Stimulated activated CD8-positive, alpha-beta memory T cell treated with anti-CD3 and anti-CD28 coated beads, Interleukin-15, amount 100 ng/mL, for 48 hours (primary cell): ENCODE measurements at regions not wholly inside any gene's neighbourhood (a gene's known extent, or its start where the extent isn't known, plus 50 kb on each side); places are given as distances from the start of the nearest gene placed in this dataset.

Experiments
- DNase-seq, 2 donors: peaks; one replicate each; pipeline ENCODE4 v3.0.0-alpha.2; 2020; ENCODE audit warnings: low read depth in 2 of 2

DNA sequence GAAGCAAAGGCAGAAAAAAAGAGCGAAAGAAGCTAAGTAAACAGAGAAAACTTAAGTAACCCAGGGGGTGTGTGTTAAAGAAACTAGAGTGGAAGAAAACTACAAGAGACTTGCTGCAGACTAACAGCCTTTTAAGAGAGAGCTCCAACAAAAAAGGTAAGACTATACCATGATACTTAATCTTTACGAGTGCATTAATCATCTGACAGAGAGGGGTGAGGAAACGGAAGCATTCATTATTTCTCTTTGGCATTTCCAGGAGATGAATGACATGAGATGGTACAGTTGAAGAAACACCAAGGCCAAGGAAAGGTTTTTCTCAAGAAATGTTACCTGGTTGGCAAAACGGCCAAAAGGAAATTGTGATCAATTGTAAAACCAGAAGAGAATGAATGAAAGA lies 906.8 kb downstream of the QKI start:
- DNase-seq, result no peak

DNA sequence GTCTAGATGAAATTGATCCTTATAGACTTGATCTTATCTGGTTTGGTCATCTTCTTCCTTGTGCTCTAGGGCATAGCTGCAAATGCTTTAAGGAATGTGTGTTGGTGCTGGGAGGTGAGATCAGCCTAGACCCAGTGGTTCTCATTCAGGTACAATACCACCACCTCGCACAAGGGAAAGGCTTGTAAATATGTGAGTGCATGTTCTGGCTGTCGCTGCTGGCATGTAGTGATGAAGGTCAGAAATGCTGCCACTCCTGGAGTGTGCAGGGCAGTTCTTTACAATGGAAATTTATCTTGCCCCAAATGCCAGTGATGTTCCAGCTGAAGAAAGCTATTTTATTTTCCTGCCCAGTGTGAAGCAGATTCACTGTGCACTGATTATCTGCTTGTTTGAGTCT lies 900.9 kb downstream of the QKI start:
- no peak for DNase-seq

DNA sequence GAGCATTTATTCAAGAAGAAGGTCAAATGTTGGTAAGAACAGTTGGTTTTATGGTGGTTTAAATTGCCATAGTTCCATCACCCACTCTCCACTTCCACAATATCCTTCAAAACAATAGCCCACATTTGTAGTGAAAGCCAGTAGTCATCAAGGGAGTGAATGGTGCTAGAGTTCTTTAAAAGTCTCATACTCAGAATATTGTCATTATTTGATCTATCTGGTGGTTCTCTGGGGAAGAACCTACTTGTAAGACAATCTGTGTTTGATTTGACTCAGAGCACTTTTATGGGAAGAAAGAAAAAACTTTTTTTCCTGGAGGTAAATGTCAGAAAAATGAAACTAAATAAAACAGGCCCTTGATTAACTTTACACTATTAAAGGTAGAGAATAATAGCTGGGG lies 893.8 kb downstream of the QKI start:
- DNase-seq, result no peak

DNA sequence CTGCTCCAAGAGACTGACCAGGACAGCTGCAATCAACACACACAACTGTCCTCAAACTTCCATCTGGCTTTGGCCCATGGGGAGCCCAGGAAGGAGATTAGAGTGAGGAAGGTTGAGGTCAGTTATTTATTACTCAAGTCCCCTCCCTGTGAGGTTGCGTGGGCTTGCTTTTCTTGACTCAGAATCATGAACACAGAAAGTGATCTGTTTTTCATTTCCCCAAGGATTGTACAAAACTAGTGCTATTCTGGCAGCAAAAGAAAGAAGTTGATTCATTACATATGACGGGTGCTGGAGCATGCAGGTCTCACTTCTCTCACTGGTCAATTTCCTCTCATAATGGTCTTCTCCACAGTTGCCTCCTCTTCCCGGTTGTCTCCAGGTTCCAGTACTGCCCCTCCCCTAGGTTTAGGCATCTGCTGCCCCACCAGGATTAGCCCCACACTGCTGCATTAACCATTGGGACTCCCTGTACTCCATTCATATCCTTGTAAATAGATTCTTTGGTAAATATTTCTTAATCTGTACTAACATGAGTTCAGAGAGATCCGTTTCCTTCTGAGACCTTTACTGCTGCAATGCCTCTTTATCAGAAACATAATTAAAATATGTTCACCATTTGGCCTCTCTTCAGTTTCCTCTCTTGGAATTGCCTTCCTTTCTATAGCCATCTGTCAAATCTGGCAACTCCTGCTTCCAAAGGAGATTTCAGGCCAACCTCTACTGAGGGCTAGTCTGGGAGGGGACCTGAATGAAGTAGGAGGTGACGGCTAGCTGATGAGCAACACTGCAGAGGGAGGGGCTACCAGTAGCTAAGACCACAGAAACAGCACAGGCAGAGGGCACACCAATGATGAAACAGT lies 888.8 kb downstream of the QKI start:
- no peak for DNase-seq

DNA sequence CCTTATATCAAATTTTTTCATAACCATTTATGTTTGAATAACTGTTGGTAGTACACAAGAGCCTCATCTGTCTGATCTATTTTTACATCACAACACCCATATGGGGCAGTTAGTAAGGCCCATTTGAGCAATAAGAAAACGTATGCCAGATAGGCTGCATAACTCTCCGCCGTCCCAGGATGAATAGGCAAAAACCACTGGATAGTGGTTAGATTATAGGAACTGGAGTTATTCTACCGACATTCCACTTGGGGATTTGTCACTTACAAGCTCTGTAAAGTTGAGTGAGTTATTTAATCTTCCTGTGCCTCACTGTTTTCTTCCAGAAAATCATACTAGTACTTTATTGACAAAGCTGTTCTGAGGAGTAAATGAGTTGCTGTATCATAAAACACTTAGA lies 881.9 kb downstream of the QKI start:
- no peak for DNase-seq

DNA sequence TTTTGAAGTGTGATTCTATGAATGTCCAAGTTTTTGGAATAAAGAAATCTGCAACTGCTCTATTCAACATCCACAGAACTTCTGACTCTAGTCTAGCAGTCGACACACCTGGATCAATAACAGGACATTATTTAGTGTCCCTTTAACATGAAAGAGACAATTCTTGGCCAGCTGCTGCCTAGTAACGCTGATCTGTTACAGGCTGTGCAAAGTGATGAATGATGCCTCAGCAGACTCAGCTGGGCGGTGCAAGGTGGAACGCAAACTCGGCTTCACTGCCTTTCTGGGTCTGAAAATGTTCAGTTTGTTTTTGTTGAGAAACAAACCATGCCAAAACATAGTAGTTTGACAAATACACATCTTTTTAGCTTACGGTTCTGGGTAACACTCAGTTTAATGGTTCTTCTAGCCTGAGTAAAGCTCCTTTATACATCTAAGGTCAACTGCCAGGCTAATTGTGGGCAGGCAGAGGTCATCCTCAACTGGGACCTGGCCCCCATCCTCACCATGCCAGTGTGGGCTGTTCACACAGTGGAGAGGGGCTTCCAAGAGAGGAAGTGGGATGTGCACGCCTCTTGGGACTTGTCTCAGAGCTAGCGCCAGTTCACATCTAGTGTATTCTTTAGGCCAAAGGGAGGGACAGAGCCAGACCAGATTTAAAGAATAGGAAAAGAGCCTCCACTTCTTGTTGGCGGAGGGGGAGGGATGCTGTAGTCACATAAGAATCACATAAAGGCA lies 879.7 kb downstream of the QKI start:
- DNase-seq, result no peak

DNA sequence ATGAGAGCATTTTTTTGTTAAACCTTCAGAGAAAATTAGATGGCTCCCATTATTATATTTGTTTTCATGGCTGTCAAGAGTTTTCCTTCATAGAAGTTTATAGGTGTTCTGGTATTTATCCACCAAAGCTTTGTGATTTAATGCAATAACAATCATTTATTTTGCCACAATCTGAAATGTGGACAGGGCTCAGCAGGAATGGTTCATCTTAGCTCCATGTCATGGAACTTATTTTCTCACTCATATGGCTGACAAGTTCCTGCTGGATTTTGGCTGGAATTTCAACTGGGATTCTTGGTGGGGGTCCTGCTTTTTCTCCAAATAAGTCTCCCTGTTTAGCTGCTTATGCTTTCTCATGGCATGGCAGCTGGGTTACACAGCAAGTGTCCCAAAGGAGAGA lies 876.7 kb downstream of the QKI start:
- DNase-seq, result no peak

DNA sequence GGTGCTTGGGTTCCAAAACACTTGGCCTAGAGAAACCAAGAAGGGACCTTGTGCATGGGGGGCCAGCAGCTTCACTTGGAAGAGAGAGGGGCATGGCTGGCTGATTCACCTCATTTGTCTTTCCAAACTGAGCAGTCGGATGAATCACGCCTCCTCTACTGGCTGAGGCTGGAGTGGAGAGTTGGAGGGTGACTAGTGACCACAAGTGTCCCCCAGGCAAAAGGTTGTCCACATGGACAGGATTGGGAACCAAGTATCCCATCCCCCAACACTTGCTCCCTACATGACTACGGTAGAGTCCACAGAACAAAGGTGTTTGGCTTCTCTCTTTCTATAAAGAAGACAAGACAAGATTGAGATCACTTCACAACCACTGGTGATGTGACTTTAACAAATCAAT lies 875.6 kb downstream of the QKI start:
- no peak for DNase-seq

DNA sequence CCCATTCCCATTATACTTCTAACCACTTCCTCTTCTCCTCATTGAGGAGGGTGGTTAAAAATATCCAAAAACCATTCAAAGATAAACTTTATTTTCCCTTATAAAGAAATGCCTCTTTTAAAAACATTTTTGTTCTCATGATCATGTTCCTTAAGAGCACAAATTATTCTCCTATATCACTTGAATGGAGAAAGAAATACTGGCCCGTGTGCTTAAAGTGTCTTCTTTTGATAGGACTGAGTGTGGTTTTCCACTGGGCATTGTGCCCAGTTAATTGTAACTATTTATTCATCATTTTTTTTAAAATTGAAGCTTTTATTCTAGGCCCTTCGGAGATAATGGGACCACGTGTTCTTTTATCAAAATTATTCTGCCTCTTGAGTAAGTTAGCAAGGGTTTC lies 871.5 kb downstream of the QKI start:
- DNase-seq, result no peak

DNA sequence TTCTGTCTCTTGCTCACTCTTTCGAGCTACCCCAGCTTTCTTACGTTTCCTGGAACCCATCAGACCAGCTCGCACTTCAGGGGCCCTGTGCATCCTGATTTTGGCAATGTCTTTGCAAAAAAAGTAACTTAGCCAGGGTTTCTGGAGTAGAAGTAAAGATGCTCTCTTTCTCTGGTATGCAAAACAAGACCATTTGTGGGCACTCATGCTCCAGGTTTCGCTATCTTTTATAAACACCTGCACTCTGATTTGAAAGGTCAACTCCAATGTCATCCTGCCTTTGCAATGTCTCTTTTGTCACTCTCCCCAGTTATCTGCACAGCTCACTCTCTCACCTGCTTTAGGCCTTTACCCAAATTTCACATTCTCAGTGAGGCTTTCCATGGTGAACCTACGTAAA lies 869.1 kb downstream of the QKI start:
- DNase-seq, result no peak

DNA sequence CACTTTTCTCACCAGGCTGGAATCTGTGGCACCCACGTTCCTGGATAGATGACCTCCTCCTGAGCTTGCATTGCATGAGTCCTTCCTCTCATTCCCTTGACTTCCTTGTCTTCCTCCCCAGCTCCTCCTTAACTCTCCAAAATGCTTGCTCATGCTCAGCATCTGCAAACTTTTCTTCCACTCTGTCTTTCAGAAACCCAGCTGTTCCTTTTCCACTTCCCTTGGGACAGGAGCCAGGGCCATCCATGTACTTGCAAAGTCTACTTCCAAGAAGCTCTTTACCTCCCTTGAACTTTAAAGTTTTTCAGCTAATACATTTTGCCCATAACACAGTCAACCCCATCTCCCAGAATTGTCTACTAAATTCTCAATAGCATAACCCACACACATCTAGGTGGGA lies 861.7 kb downstream of the QKI start:
- DNase-seq, result no peak

DNA sequence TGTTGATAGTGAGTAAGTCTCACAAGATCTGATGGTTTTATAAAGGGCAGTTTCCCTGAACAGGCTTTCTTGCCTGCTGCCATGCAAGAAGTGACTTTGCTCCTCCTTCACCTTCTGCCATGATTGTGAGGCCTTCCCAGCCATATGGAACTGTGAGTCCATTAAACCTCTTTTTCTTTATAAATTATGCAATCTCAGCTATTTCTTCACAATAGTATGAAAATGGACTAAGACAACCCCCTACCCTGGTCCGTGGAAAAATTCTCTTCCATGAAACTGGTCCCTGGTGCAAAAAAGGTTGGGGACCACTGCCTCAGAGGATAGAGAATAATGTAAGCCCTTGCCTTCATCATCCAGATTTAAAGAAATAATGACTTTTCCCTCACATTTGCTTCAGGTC lies 861.3 kb downstream of the QKI start:
- no peak for DNase-seq

DNA sequence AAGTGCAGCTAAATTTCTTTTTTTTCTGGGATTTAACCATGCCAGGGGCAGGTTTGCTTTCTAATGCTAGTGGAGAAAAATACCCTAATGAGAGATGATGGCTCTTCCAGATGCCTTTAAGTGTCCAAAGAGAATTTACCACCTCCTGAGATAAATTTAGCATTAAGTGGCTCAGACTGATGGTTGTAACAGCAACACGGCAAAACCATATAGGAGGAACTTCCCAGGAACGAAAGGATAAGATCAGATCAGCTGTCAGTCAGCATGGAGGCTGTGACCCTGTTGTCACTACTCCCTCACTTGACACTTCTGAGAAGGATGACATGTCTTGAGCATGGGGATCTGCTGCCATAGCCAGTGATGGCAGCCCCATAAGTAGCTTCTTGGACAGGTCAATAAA lies 860.0 kb downstream of the QKI start:
- no peak for DNase-seq

DNA sequence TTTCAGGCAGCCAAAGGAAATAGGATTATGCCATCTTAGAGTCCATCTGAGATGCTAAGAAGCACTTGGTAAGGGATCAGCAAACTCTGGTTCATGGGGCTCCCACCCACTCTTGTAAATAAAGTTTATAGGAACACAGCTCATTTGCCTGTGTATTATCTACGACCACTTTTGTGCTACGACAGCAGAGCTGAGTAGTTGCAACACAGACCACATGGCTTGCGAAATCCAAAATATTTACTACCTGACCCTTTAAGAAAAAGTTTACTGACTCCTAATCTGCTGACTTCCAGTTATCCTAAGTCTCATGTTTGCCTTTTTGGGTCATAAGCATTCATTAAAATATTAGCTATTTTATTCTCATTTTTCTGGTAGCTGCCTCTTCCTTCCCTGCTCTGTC lies 859.0 kb downstream of the QKI start:
- no peak for DNase-seq

DNA sequence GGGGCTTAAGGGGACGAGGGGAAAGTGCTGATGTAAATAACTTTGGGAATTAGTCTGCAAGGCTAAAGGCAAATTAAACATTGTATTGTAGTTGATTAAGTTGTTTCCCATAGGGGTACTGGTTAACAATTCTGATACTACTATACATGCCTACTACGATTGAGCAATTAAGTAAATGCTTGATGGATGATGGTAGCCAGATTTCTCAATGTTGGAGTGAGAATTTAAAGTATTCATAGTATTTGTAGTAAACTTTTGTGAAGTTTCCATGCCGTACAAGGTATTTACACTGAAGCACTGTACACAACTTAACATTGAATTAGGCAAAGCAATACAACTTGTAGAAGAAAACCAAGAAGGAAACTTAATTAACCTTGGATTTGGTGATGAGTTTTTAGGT lies 852.3 kb downstream of the QKI start:
- no peak for DNase-seq

DNA sequence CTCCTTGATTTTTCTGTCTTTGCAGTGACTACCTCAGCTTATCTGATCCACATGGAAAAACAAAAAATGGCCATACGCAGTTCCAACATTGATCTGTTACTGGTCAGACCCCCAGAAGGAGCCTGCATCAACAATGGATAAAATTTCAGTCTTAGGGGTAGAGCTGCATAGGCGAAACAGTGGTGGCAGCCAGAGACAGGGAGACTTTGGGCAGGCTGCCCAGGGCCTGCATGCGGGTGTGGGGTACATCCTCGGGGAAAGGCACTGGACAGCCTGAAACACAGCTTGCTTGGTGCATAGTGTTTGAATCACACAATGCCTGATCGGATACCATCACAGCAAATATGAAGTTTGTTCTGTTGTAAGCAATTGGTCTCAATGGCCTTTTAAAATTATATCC lies 847.8 kb downstream of the QKI start:
- DNase-seq, result no peak

DNA sequence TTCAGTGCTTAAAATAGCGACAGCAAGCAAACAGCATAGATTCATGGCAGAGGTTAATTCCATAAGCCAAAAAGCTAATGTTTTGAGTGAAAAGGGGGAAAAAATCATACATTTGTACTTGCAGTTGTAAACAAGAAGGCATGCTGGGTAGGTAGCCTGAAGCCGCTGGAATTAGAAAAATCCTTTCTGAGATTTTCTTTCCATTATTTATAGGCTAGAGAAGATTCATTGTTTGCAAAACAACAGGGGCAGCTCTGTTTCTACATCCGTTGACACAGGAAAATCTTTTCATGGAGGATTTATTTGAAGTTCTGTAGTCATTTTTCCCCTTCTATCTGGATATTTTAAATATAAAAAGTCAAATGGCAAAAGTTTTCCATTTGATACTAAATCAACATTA lies 843.9 kb downstream of the QKI start:
- DNase-seq, result no peak

DNA sequence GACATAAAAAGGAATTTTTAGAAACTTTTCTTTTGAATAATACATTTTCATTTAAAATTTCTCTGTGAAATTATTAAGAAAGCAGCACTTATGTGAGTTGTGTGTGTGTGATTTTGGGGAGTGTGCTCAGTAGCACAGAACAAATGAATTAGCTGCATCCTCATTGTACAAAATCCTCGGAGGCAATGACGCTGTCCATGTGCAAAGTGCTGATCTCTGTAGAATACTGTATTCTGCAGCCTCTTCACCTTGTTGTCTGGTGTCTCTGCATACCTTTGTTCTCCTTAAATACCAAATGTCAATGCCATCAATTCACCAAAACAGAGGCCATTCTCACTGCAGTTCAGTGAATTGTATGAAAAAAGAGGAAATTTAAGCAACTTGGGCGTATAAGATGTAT lies 838.4 kb downstream of the QKI start:
- no peak for DNase-seq

DNA sequence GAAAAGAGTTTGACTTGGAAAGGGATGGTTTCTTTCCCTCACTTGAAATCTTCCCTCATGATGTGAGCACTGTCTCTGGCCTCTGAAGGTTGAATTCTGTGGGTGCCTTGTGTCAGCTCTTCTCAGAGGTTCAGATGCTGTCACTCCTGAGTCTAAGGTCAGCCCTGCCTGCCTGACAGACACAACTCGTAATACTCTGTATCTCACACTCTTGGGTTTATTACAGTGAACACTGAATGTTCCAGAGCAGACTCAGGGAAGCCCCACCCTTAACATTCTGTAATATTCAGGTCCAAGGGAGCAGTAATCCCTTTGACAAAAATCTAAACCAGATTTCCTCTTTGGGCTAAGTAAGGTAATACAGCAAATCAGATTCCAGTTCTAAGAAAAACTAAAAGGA lies 837.8 kb downstream of the QKI start:
- DNase-seq, result no peak

DNA sequence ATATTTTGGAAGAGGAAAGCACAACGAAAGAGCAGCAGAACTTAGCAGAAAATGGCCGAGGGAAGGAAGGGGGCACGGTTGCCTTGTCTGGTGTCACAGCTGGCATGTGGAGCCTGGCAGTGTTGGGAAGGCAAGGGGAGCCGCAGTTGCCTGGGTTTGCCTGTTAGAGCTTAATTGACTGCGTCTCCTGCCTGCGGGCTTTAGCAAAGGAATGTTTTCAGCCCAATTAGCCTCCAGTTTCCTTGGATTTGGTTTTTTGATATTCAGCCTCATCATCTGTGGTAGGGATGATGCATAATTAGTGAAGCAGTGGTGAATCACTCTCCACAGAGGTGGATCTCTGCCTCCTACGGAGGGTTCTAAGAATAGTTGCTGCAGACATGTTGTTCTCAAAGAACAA lies 832.6 kb downstream of the QKI start:
- DNase-seq, result no peak

DNA sequence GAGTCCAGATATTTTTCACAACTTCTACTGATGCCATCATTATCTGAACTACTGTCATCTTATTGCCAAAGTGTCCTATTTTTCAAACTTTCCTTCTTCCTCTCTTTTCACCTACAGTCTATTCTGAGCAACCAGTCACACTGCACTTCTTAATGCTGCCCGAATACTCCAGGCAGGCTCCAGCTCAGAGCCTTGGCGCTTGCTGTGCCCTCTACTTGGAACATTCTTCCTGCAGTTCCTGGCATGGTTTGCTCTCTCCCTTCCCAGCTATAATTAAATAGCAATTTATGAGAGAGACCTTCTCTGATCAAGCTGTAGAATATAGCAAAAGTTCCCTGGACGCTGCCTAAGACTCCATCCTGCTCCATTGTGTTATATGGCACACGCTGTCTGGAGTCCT lies 831.6 kb downstream of the QKI start:
- DNase-seq, result no peak

DNA sequence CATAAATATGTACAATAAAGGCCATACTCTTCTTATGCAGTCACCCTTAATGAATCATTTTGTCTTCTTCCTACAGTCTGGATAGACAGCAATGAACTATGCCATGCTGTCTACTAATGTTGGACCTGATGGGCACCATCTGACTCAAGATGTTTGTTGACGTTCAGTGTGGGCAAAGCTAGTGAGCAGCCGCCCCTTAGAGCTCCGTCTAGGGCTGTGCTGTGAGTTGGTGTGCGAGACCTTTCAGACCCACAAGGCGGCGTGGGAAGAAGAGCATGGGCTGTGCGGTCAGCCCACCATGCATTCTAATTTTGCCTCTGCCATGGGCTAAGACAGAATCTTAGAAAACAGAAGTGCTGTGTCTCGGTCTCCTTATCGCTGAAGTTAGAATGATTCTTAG lies 829.4 kb downstream of the QKI start:
- DNase-seq, result no peak

DNA sequence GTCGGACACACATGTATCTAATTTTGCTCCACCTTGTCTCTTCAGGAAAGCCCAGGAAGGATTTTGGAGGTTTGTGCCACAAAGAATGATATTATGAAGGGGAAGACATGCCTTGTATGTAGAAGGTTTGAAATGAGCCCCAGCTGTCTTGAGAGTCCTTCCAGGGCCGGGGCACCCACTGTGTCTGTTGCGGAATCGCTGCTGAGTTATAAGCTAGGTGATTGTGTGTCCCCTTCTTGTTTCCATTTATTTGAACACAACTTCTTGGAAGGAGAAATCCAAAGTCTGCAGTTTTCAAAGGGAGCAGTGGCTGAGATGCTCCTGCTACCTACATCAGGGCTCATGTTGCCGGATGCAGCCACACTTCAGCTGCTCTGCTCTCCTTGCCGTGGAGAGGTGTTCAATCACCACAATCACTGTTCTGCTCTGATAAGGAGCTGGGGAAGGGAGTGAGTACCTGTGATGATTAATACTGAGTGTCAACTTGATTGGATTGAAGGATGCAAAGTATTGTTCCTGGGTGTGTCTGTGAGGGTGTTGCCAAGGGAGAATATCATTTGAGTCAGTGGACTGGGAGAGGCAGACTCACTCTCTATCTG lies 828.6 kb downstream of the QKI start:
- no peak for DNase-seq
